Retina (tissue), 1 donor: ENCODE measurements at regions not wholly inside any gene's neighbourhood (a gene's known extent, or its start where the extent isn't known, plus 50 kb on each side); places are given as distances from the start of the nearest gene placed in this dataset.

ENCODE experiments used
- DNase-seq: peaks from one replicate; pipeline ENCODE4 v3.0.0-alpha.2; 2016

DNA sequence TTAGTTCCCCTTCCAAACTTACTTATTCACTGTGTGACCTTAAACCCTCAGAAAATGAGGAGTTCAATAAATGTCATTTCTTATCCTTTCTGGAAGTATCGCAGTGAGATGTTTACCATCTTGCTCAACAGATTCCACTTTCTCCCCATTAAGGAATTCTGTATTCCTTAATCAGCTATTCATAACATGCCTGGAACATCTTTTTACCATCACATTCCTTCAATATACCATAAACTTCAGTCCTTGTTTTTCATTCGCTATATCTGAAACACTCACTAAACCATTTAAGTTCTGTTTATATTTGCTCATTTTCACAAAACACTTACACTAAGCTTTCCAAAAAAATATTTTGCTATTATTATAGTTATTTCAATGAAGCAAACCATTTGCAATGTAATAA, 1158.6 kb downstream of the CDH12 start:
- DNase-seq, result no peak

DNA sequence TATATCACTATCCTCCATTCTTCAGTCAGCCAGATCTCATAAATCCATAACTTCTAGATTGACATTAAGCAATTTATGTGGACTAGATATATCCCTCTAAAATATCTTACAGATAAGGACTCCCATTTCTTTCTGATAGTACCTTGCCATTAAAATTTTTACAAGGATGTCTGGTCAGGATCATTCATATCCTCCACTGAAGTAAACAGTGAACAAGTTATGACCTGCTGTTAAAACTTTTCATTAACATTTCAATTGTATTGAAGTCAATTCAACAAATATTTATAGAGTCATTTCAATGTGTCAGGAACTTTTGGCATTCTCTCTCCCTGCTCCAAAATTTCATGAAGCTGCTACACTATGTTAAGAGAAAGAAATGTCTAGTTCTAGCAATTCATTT, 1159.6 kb downstream of the CDH12 start:
- no peak for DNase-seq

DNA sequence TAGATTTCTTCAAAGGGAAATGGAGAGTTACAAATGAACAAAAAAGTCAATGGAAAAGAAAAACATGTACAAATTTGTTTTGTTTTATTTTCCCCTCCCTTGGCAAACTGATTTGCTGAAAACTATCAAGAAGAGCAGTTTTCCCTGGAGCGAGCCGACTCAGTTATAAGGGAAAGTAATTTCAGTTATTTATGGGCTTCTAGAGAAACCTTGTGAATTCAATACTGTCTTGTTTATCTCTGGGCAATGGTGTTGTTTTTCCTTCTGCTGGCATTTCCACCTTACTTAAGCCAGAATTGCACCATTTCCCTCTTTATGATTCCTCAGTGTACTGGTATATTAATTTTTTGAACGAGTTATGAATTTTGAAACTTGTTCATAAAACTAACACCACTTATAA, 1163.6 kb downstream of the CDH12 start:
- no peak for DNase-seq

DNA sequence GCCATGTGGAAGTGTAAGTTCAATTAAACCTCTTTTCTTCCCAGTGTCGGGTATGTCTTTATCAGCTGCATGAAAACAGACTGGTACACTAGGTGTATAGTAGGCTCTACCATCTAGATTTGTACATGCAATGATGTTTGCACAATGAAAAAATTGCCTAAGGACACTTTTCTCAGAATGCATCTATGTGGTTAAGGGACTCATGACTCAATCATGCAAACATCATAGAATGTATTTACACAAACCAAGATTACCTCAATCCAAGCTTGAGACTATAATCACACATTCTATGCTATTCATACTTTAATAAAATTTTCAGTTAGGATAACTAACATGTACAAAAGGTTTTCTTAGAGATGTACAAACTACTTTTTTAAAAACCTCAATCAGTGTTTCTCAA, 1164.5 kb downstream of the CDH12 start:
- DNase-seq, result no peak

DNA sequence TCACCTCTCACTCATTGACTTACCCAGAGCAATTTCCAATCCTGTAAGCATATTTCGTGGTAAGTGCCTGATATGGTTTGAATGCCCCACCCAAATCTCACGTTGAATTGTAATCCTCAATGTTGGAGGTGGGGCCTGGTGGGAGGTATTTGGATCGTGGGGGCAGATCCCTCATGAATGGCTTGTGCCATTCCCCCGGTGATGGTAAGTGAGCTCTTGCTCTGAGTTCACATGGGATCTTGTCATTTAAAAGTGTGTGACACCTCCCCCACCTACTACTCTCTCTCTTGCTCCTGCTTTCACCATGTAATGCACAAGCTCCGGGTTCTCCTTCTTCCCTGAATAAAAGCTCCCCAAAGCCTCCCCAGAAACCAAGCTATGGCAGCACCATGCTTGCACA, 1165.5 kb downstream of the CDH12 start:
- no peak for DNase-seq

DNA sequence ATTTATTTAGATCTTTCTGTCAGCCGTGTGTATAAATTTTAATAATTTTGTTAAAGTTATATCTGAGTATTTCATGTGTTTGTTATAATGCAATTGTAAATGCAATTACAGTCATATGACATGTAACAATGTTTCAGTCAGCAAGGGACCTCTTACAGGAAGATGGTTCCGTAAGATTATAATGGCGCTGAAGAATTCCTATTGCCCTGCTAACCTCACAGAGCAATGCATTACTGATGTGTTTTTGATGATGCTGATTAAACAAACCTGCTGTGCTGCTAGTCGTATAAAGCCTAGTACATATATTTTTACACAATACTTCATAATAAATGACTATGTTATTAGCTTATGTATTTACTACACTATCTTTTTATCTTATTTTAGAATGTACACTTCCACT, 1166.4 kb downstream of the CDH12 start:
- no peak for DNase-seq

DNA sequence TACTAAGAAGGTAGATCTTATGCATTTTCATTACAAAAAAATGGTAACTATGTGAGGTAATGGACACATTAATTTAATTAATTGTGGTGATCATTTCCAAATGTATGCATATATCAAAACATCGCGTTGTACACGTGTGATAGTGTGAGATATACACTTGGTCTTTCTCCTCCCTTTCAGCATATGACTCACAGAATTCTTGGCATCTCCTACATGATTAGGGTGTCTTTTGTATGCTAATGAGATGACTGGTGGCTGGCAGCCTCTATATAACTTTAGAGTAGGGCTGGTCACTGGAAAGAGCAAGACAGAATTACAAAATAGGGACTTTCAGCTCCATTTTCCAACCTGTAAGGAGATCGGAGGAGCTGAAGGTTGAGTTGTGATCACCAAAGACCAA, 1167.6 kb downstream of the CDH12 start:
- no peak for DNase-seq

DNA sequence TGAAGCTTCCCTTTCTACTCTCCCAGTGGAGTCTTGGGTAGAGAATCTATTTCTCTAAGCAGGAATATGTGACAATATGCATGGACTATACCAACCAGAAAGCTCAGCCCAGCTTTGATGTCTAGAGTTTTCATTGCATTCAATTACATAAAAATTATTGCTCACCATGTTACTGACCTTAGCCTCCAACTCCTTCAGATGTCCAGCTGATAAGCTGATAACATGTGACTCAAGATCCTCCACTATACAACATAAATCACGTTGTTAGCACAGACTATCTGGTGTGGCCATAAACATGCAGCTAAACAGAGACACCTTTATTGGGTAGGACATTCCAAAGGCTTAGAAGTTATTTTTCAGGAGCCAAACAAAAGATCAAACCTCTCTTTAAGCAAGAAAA, 1168.2 kb downstream of the CDH12 start:
- no peak for DNase-seq

DNA sequence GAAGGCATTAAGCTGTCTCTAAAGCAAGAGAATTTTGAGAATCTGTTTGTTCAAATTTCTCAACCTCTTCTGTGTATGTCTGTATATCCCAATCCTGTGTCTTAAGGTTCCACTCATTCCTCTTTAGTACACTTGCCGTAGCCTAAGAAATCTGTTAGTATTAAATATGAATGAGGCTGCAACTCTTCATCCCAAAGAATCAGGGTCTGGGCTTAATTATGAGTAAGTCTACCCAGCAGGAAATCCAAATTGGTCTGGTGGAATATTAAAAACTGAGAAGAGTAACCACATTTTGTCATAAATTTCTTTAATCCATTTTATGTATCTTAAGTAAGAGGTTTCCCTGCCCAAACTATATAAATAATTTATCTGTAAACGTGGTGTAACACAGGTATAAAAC, 1171.2 kb downstream of the CDH12 start:
- no peak for DNase-seq

DNA sequence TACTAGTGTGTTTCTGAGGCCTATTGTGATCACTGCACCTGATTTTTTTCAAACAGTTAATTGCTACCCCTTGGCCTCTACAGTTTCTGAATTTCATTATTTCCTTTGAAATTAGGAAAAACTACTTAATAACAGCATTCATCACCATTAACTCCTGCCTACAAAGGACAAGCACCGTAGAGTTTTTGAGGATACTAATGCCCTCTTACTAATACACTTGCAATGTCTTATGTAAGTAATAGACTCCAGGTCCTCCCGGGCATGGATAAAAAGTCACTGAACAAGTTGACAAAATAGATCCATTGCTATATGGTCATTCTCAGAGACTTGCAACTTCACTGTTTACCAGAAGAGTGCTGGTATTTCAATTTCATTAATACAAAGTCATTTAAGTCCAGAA, 1172.5 kb downstream of the CDH12 start:
- DNase-seq, result no peak

DNA sequence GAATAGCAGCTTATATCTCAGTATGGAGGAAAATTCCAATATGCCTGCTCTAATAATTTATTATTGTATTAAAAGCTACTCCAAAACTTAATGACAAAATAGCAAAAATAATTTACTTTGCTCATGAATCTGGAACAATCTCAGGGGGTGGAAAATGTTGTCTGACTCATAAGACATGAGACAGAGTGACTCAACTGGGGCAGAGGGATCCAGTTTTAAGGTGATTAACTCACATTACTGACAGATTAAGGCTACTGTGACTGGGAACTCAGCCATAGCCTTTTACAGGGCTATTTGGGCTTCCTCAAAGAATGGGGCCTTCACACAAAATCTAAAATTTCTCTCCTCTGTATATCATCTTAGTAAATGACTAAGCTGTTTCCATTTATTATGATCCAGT, 1172.9 kb downstream of the CDH12 start:
- DNase-seq, result no peak

DNA sequence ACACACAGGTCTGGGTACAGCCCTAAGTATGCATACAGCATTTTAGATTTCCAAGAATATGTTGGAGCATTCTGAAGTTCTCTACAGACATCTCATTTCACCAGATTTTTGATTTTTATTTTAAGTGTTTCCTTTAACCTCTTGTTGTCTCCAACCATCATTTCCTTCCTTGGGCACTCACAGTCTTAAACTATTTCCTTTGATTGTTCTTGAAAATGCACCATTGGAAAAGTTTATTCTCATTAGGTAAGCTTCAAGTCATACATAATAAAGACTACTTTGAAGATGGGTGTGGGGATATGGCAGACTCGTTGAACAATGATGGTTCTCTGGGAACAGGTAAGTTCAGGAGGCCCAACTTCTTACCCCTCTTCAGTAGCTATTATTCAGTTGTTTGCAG, 1174.6 kb downstream of the CDH12 start:
- DNase-seq, result no peak

DNA sequence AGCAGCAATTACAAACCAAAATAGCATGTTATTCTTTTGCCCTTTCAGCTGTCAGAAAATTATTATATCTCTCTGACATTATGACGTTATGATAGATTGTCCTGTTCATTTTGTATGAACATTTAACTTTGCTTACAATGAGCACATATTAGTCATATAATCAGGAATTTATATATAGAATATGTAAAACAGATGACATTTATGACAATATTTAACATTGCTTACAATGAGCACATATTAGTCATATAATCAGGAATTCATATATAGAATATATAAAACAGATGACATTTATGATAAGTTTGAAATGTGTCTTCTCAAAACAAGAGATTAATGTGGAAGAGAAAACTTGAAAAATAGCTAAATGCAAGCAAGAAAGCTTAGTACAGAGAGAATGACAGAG, 1180.2 kb downstream of the CDH12 start:
- DNase-seq, result no peak

DNA sequence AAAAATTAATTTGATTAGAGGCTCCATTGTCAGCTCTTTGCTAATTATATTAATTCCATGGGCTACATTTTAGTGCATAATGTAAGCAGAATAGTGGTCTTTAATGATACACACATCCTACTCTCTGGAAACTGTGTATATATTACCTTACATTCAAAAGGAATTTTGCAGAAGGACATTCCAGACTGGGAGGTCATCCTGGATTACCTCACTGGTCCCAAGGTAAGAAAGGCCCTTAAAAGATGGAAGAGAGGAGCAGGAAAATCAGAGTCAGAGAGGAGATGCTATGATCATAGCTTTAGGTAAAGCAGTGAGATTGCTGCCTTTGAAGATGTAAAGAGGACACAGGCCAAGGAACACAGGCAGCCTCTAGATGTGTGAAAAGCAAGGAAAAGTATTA, 1180.8 kb downstream of the CDH12 start:
- DNase-seq, result no peak

DNA sequence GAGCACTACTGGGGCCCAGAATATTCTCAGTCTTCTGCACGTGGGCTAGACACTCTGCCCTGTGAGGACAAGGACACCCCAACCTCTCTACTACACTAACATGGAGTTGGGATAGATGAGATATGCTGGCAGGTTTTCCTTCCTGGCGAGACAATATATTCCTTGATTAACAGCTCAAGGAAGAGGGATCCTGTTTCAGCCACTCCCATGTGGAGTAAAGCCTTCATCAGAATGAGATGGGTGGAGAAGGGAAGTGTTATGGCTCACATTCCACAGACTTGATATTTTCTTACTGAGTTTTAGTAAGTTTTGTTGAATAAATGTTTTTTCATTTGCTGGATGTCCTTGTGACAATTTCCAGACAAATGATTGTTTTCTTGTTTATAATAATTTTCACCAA, 1187.6 kb downstream of the CDH12 start:
- no peak for DNase-seq

DNA sequence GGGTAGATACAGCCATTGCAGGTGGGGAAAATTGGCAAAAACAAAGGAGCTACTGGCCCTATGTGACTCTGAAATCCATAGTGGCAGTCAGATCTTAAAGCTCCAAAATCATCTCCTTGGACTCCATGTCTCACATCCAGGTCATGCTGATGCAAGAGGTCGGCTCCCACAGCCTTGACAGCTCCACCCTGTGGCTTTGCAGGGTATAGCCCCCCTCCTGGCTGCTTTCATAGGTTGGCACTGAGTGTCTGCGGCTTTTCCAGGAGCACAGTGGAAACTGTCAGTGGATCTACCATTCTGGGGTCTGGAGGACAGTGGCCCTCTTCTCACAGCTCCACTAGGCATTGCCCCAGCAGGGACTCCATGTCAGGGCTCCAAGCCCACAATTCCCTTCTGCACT, 1190.1 kb downstream of the CDH12 start:
- DNase-seq, result no peak

DNA sequence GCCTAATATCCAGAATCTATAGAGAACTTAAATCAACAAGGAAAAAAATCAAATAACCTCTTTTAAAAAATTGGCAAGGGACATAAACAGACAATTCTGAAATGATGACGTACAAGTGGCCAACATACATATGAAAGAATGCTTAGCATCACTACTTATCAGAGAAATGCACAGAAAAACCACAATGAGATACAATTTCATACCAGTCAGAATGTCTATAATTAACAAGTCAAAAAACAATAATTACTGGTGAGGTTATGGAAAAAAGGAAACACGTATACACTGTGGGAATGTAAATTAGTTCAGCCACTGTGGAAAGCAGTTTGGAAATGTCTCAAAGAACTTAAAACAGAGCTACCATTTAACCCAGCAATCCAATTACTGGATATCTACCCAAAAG, 1192.0 kb downstream of the CDH12 start:
- no peak for DNase-seq

DNA sequence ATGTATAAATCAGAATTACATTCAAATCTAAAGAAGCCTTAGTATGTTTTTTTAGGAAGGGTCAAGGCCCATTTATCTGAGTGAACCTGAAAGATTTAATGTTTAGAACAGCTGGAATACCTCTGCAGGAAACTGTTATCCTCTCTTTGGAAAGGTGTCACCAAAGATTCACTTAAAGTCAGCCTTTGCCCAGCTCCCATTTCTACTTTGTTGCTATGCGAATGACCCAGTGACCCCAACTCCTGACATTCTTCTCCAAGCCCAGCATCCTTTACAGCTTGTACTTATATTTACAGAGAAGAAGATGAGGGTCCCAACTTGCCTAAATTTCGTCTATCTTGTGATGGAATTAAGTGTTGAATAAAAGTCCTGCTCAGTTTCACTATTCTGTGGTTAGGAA, 1198.6 kb downstream of the CDH12 start:
- no peak for DNase-seq

DNA sequence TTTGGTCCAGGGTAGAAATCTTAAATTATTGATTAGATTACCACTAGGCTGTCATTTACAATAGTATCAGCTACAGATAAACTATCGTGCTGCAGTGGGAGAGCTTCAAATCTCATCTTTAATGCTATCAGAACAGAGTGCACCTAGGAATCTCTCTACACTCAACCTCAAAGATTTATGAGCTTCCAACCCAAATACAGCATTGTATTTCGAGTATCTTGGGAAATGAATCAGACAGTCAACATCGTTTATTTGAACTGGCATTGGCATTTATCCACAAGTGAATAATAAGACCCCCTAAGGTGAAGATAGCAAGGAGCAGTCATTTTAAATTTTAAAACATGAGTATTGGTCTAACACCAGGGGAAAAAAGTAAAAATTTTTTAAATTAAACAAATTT, 1203.2 kb downstream of the CDH12 start:
- peak; percentile 11 for DNase-seq

DNA sequence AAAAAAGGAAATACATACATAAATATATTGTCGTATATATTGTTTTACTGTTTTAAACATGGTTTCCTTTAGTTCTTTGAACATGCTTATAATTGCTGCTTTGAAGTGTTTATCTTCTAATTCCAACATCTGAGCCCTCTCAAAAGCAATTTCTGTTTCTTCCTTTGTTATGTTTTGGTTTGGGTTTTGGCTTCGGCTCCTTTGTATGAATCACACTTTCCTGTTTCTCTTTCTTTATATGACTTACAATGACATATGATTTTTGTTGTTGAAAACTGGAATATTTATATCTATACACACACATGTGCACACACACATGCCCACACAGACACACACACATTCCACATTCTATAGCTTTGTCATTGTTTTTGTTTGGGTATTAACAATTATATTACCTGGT, 1206.7 kb downstream of the CDH12 start:
- DNase-seq, result no peak

DNA sequence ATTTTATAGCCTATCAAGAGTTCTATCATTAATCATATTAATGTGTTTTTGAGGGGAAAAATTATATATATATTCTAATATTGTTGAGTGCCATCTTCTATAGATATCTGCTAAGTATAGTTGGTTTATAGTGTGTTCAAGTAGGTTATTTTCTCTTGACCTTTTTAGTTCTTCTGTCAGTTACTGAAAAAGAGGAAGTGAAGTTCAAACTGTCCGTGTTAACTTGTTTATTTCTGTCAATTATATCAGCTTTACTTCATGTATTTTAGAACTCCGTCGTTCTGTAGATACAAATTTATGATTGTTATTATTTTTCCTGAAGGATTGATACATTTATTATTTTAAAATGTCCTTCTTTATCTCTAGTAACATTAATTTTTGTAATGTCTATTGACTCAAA, 1209.1 kb downstream of the CDH12 start:
- no peak for DNase-seq

DNA sequence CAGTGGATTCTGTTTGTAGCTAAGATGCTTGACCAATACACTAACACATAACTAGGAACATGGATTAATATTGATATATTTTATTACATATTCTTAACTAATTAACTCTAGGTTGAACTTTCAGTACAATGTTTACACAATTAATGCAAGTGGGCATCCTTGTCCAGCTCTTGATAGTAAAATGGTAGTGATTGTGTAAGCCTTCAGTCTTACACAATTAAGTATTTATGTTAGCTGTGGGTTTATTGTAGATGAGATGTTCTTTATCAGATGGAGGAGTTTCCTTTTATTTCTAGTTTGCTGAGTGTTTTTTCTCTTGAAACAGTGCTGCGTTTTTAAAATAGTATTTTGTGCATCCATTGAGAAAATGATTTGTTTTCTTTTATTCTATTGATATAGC, 1210.8 kb downstream of the CDH12 start:
- no peak for DNase-seq

DNA sequence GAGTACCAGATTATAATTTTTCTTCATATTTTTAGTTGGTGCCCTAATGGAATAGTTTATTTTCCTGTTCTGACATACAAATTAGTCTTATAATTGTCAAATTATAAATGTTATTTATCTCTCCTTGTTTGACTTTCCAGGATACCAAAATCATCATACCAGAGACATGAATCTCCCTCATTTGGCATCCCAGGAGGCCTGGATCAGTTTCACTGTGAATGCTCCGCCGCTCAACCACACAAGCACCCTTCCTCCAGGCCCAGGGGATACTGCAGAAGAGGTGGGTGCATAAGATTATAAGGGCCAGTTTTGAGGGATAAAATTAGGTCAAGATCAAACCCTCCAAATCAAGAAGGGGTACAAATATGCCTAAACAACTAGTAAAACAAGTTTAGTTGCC, 1229.3 kb downstream of the CDH12 start:
- no peak for DNase-seq

DNA sequence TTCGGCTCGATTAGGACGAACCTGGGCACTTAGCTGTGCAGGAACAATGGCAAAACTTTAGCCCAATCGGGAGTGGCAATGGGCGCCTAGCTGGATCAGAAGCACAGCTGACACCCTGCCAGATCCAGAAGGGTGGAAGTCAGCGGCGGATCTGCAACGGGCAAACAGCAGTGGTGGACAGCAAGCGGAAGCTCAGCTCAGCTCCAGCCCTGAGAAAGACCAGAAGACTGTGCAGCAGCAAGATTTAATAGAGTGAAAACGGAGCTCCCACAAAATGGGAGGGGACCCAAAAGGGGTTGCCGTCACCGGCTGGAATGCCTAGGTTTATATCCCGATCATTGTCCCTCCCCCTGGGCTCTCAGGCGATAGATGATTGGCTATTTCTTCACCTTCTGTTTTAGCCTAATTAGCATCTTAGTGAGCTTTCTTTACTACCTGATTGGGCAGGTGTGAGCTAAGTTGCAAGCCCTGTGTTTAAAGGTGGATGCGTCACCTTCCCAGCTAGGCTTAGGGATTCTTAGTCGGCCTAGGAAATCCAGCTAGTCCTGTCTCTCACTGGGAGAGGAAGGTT, 1237.9 kb downstream of the CDH12 start:
- no peak for DNase-seq

DNA sequence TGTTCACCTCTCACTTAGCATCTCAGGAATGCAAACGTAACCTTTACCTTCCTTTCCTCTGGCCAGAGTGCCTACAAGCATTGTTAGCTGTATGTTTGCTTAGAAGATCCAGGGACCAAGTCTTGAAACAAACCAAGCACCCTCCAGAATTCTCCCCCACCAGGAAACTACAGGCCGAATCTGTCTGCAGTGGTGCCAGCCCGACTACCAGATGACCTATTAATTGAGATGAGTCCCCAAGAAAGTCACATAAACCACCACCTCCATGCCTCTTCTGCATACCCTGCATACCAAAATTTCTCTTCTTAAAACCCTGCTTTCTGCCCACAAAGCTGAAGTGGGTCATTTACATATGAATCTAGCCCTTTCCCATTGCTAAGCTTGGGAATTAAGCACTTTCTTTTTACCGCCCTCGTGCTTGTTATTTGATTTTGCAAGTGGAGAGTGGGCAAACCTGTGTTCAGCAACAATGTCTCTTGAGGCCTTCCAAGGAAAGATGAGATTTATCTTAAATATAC, 1239.1 kb downstream of the CDH12 start:
- DNase-seq, result no peak

DNA sequence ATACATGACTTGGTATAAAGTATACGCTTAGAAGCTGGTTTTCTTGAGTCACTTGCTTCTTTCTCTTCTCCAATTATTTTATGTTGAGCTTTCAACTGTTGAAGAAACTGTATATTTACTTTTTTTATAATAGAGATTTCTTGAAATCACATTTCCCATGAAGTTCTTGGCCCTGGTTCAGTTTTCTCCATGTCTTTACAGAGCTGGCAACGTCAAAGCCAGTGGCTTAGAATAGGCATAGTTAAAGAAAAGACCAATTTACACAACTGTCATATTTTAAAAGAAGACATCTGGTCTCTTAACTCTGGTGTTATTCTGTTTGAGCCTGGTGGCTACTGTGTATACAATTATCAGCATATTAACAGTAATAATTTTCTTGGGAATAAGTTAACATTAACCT, 1249.3 kb downstream of the CDH12 start:
- DNase-seq, result no peak
